ENCODE measurements at regions not wholly inside any gene's neighbourhood (a gene's known extent, or its start where the extent isn't known, plus 50 kb on each side); places are given as distances from the start of the nearest gene placed in this dataset.

DNA sequence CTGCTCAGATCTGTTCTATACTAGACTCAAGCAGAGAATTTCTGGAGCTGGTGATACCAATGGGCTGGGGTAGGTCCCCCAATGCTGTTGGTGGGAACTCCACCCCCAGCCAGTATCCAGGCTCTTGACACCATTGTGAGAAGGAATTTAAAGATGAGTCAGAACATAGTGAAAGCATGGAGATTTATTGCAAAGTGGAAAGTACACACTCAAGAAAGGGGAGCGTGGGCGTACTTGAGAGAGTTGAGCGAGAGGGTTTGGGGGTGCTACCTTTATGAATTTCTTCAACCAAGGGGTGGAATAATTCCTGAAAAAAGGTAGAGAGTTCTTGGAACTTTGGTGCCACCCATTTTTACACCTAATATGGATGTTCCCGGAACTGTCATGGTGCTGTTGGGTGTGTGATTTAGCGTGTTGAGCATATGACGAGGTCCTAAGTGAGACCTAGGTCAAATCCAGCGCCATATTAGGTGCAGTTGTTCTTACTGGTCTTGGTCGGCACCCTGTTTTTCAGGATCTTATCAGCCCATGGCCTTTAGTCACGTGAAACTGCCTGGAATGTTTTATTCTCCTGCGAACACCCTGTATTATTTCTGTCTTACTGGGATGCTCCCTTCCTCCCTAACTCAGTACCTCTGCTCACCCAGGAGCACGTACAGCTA, 122.0 kb upstream of the AHR start:
- no peak overlapping the region for H3K27ac ChIP-seq
- TF ChIP-seq, protein P1, sequence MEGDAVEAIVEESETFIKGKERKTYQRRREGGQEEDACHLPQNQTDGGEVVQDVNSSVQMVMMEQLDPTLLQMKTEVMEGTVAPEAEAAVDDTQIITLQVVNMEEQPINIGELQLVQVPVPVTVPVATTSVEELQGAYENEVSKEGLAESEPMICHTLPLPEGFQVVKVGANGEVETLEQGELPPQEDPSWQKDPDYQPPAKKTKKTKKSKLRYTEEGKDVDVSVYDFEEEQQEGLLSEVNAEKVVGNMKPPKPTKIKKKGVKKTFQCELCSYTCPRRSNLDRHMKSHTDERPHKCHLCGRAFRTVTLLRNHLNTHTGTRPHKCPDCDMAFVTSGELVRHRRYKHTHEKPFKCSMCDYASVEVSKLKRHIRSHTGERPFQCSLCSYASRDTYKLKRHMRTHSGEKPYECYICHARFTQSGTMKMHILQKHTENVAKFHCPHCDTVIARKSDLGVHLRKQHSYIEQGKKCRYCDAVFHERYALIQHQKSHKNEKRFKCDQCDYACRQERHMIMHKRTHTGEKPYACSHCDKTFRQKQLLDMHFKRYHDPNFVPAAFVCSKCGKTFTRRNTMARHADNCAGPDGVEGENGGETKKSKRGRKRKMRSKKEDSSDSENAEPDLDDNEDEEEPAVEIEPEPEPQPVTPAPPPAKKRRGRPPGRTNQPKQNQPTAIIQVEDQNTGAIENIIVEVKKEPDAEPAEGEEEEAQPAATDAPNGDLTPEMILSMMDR (conservative IDR thresholded peaks at IDR 0.05): no peak

DNA sequence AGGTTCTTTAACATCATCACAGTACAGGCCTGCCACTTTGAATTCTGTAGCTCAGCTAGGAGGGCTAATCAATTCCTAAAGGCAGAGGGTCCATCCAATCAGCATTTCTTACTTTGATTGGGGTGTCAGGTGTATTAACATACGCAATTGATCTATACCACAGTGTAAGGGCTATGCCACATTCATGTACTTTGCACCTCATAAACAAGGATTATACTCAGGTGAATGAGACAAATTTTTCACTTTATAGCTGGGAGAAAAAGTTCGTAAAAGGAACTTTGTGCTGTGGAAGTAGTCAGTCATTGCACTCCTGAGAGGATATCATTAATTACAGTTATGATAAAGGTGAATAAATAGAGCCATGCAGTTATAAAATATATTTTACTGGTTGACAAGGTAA, 119.9 kb upstream of the AHR start:
- TF ChIP-seq, protein P1 (conservative IDR thresholded peaks at IDR 0.05): no peak
- H3K27ac ChIP-seq: no peak overlapping the region

DNA sequence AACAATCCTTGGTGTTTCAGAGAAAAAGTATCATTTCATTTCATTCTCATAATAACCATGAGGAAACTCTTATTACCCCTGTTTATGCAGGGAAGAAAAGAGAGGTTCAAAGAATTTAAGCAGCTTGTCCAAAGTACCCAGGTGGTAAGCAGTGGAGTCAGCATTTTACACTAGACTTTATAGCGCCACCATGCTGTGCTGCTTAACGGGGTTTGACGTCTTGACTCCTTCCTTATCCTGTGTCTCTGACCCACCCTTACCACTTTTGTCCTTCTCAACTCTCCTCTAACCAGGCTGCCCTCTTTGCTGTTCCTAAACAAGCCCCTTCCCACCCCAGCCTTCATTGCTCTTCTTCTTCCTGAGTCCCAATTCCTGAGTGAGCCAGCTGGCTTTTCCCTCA, 117.0 kb upstream of the AHR start:
- TF ChIP-seq, protein P1 (conservative IDR thresholded peaks at IDR 0.05): no peak
- H3K27ac ChIP-seq: no peak overlapping the region

DNA sequence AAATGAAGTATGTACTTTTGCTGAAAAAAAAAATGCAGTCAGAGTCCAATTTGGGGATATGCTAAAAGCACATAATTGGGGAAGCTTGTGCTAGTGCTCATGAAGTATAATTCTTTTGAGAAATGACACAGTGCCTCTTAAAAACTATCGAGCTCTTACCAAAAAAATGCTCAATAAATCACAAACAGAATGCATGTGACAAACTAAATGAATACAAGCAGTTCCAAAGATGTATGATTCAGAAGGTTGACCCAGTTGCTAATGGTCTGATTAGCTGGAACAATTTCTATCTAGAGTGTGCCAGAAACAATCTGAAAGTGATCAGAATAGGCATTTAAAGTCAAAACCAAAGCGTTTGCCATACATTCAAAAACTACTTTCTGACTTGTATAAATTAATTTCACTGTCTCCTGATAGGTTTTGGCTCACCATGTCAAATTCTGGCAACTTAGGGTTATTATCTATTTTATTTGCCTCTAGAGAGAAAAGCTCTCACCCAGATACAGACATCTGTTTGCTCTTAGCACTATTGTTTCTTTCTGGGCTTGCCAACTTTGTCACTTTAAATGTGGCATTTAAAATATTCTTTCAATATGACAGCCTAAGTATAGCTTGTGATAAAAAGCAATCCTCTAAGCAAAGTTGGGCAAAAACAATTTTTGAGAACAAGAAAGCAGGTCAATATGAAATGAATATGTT, 114.7 kb upstream of the AHR start:
- TF ChIP-seq, protein P1 (conservative IDR thresholded peaks at IDR 0.05): no peak
- no peak overlapping the region for H3K27ac ChIP-seq

DNA sequence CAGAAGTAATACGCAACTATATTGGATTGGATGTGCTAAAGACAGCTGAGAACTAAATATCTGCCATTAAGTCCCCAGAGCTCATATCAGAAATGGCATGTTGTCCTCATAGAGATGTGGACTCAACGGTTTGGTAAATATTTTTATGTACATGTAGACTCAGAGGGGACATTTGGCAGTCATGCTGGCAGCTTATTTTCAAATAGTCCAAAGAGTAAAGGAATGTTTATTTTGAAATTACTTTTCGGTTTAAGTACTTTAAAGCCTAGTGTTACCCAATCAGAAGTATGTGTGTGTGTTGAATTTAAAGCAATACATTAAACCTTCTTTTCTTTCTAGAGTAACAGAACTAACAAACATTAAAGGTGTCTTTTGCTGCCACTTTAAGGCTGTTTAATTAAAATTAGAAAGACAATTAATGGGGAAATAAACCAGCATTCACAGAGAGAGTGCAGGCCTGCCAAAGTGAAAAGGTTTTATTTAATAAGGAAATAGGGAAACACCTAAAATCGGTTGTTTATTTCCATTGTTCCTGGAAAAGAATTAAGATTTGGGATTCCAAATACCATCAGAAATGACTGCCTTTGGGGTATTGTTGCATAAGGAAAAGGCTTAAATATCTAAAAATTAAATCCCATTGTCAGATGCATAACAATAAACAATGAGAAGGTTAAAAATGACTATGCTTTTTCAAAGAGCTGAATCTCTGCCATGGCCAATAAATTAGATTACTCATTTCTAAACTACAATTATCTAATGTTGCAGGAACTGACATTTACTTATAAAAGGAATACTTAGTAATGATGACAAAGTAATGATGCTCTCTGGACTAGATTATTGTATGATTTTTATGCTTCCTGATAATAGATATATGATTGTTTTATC, 113.4 kb upstream of the AHR start:
- no peak overlapping the region for H3K27ac ChIP-seq
- TF ChIP-seq, protein P1 (conservative IDR thresholded peaks at IDR 0.05): no peak

DNA sequence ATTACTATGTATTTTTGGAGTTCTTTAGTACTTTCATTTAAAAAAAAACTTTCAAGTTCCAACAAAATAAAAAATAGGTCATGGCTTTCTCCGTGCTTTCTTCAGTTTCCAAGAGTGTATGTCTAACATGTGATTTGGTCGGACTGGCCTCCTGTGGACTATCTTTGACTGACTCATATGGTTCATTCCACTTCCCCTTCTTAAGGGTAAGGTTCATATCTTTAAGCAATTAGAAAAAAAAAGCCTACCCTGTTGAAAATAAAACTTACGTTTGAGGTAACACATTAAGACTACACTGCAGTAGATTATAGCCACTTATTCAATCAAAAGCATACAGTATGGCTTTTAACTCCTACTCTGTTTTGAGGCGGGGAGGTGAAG, 112.8 kb upstream of the AHR start:
- TF ChIP-seq, protein P1 (conservative IDR thresholded peaks at IDR 0.05): no peak
- no peak overlapping the region for H3K27ac ChIP-seq

All from VCaP (cell line).